Epithelial cell of proximal tubule (primary cell): ENCODE measurements at regions not wholly inside any gene's neighbourhood (a gene's known extent, or its start where the extent isn't known, plus 50 kb on each side); places are given as distances from the start of the nearest gene placed in this dataset.

ENCODE experiments used
- DNase-seq: peaks from one replicate; pipeline ENCODE4 v3.0.0-alpha.2; 2011; ENCODE audit warnings: low read depth
- H3K4me3 ChIP-seq: 2 replicates; pipeline ENCODE4 v1.5.1; 2011; ENCODE audit warnings: low read depth, mild to moderate bottlenecking, low read length
- CTCF ChIP-seq: conservative IDR thresholded peaks from 2 replicates; pipeline ENCODE4 v1.5.1; 2012; ENCODE audit warnings: low read depth, mild to moderate bottlenecking, low read length

- no peak for DNase-seq
These were observed 141.6 kb upstream of the THBS2 start for GRCh38 chr6:169395080-169395805.

GRCh38 chr6:169393753-169394152, 140.1 kb upstream of the THBS2 start:
- no peak for TF ChIP-seq CTCF
- H3K4me3 ChIP-seq = no peak overlapping the region
- DNase-seq = no peak

More at GRCh38 chr6:169395080-169395805, 141.6 kb upstream of the THBS2 start:
- no peak overlapping the region for H3K4me3 ChIP-seq
- TF ChIP-seq CTCF = no peak

GRCh38 chr6:169391473-169392071, 137.9 kb upstream of the THBS2 start:
- no peak for TF ChIP-seq CTCF
- H3K4me3 ChIP-seq = no peak overlapping the region
- DNase-seq = no peak

- DNase-seq = no peak
- H3K4me3 ChIP-seq = no peak overlapping the region
- TF ChIP-seq CTCF = no peak
These were observed 134.9 kb upstream of the THBS2 start for GRCh38 chr6:169388395-169389166.

GRCh38 chr6:169387809-169388383, 134.2 kb upstream of the THBS2 start:
- H3K4me3 ChIP-seq = no peak overlapping the region
- no peak for DNase-seq
- no peak for TF ChIP-seq CTCF

- TF ChIP-seq CTCF = no peak
- no peak for DNase-seq
- no peak overlapping the region for H3K4me3 ChIP-seq
These were observed 132.9 kb upstream of the THBS2 start for GRCh38 chr6:169386411-169387057.
